ENCODE measurements at regions not wholly inside any gene's neighbourhood (a gene's known extent, or its start where the extent isn't known, plus 50 kb on each side); places are given as distances from the start of the nearest gene placed in this dataset.

DNA sequence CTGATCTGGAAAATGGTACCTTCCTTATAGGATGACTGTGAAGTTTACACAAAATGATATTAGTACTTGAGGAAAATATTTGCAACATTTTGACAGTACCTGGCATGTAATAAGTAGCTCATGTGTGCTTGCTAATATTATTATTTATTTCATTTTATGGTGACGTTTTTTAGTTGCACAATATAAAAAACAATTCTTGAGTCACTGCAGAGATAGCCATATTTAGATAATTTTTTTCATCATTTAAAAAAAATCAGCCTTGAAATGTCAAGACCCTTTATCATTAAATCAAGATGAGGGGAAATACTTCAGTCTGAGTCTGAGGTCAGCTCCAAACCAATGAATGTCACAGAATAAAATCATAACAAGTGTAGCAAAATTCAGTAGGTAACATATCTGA lies 196.8 kb upstream of the RUNX1 start:
- Mint-ChIP-seq H3K27me3 (ENCODE audit: low read depth in 3 of 3) (no peaks in the 10 kb centered on the region), H3K4me1 (peaks cover 1% of the 10 kb centered on the region), H3K36me3 (no peaks in the 10 kb centered on the region), H3K27ac (no peak overlapping the region), H3K4me3 (no peak overlapping the region), H3K9me3 (peaks cover 6 to 13% (median 8%) of the 10 kb centered on the region in 7 donors)
- Histone ChIP-seq H3K79me2 (ENCODE audit: insufficient read depth, low read length) (no peaks in the 10 kb centered on the region), H4K20me1 (ENCODE audit: insufficient read depth, low read length) (no peaks in the 10 kb centered on the region), H3K4me1 (ENCODE audit: control insufficient read depth in 1 of 2, insufficient read depth in 2 of 2, low read length in 2 of 2) (no peaks in the 10 kb centered on the region), H3K4me3 (replicated peaks in 1 of 3; ENCODE audit: low read depth in 2 of 3, low read length in 3 of 3) (no peak overlapping the region), H3K27ac (ENCODE audit: low read depth in 1 of 2, low read length in 2 of 2) (no peak overlapping the region), H3K9ac (ENCODE audit: insufficient read depth, low read length, poor library complexity, severe bottlenecking) (no peak overlapping the region), H3K27me3 (ENCODE audit: control insufficient read depth in 2 of 2, insufficient read depth in 2 of 2, low read length in 2 of 2) (no peaks in the 10 kb centered on the region), H2AFZ (ENCODE audit: insufficient read depth, low read depth, low read length, poor library complexity, severe bottlenecking) (no peak overlapping the region), H3K4me2 (replicated peaks; ENCODE audit: extremely low read depth, low read length, poor library complexity, severe bottlenecking) (no peak overlapping the region), H3K9me3 (replicated peaks in 1 of 2; ENCODE audit: control insufficient read depth in 1 of 2, insufficient read depth in 1 of 2, low read length in 2 of 2) (peaks cover 6 to 8% of the 10 kb centered on the region in 2 donors), H3K36me3 (replicated peaks in 1 of 2; ENCODE audit: control insufficient read depth in 1 of 2, insufficient read depth in 2 of 2, low read length in 2 of 2) (no peaks in the 10 kb centered on the region)
- intact Hi-C loops (cut with micrococcal nuclease) = no loop called here
- DNase-seq = no peak
- WGBS (ENCODE audit: insufficient coverage) = no CpG with 5 or more reads among the region's 1 CpG
- TF ChIP-seq, protein P1, sequence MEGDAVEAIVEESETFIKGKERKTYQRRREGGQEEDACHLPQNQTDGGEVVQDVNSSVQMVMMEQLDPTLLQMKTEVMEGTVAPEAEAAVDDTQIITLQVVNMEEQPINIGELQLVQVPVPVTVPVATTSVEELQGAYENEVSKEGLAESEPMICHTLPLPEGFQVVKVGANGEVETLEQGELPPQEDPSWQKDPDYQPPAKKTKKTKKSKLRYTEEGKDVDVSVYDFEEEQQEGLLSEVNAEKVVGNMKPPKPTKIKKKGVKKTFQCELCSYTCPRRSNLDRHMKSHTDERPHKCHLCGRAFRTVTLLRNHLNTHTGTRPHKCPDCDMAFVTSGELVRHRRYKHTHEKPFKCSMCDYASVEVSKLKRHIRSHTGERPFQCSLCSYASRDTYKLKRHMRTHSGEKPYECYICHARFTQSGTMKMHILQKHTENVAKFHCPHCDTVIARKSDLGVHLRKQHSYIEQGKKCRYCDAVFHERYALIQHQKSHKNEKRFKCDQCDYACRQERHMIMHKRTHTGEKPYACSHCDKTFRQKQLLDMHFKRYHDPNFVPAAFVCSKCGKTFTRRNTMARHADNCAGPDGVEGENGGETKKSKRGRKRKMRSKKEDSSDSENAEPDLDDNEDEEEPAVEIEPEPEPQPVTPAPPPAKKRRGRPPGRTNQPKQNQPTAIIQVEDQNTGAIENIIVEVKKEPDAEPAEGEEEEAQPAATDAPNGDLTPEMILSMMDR (IDR thresholded peaks at IDR 0.05) = no peak

DNA sequence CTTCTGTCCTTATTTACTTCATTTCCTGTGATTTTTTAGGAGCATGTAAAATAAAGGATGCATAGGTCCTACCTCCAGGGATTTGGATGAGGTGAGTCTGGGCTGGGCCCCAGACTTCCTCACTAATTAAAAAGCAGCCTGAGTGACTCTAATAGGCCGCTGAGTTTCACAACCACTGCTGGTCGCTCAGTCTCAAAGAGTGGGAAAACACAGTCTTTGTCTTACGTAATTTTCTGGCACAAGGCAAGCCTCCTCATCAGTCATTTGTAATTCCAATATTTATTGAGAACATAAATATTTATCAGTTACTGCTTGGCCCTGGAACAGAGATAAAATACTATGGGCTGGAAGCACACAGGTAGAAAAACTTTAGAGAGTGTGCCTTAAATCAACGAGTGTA lies 195.4 kb upstream of the RUNX1 start:
- Histone ChIP-seq H3K4me1 (ENCODE audit: control insufficient read depth in 1 of 2, insufficient read depth in 2 of 2, low read length in 2 of 2) (no peaks in the 10 kb centered on the region), H3K4me2 (replicated peaks; ENCODE audit: extremely low read depth, low read length, poor library complexity, severe bottlenecking) (no peak overlapping the region), H4K20me1 (ENCODE audit: insufficient read depth, low read length) (no peaks in the 10 kb centered on the region), H3K9me3 (replicated peaks in 1 of 2; ENCODE audit: control insufficient read depth in 1 of 2, insufficient read depth in 1 of 2, low read length in 2 of 2) (no peaks in the 10 kb centered on the region), H3K36me3 (replicated peaks in 1 of 2; ENCODE audit: control insufficient read depth in 1 of 2, insufficient read depth in 2 of 2, low read length in 2 of 2) (no peaks in the 10 kb centered on the region), H3K27ac (ENCODE audit: low read depth in 1 of 2, low read length in 2 of 2) (no peak overlapping the region), H3K79me2 (ENCODE audit: insufficient read depth, low read length) (no peaks in the 10 kb centered on the region), H2AFZ (ENCODE audit: insufficient read depth, low read depth, low read length, poor library complexity, severe bottlenecking) (no peak overlapping the region), H3K9ac (ENCODE audit: insufficient read depth, low read length, poor library complexity, severe bottlenecking) (no peak overlapping the region), H3K4me3 (replicated peaks in 1 of 3; ENCODE audit: low read depth in 2 of 3, low read length in 3 of 3) (no peak overlapping the region), H3K27me3 (ENCODE audit: control insufficient read depth in 2 of 2, insufficient read depth in 2 of 2, low read length in 2 of 2) (no peaks in the 10 kb centered on the region)
- no peaks in the 10 kb centered on the region for H3K36me3 Mint-ChIP-seq
- WGBS (ENCODE audit: insufficient coverage) = 80% methylated on average over 1 of the region's 4 CpGs
- peaks cover 0 to 5% (median 2%) of the 10 kb centered on the region in 7 donors for H3K9me3 Mint-ChIP-seq
- no peak overlapping the region for H3K27ac Mint-ChIP-seq
- peaks cover 1% of the 10 kb centered on the region for H3K4me1 Mint-ChIP-seq
- no peaks in the 10 kb centered on the region for H3K27me3 Mint-ChIP-seq (ENCODE audit: low read depth in 3 of 3)
- TF ChIP-seq, protein P1 (IDR thresholded peaks at IDR 0.05) = no peak
- no peak overlapping the region for H3K4me3 Mint-ChIP-seq
- DNase-seq = no peak
- intact Hi-C loops (cut with micrococcal nuclease) = no loop called here

Measured in CD14-positive monocyte (primary cell).